Nephron (organoid): ENCODE measurements at regions not wholly inside any gene's neighbourhood (a gene's known extent, or its start where the extent isn't known, plus 50 kb on each side); places are given as distances from the start of the nearest gene placed in this dataset.

Experiments
- H3K27ac Mint-ChIP-seq, 3 experiments: 2 replicates each; pipeline ENCODE4 v1.8.0; 2020; ENCODE audit warnings: mixed read lengths in 3 of 3, mild to moderate bottlenecking in 2 of 3, moderate library complexity in 1 of 3
- H3K27me3 Mint-ChIP-seq: 2 replicates; pipeline ENCODE4 v1.8.0; 2021; ENCODE audit warnings: low read depth, mild to moderate bottlenecking, moderate library complexity, mixed read lengths
- H3K36me3 Mint-ChIP-seq: 2 replicates; pipeline ENCODE4 v1.8.0; 2020; ENCODE audit warnings: low read depth, mixed read lengths
- H3K4me1 Mint-ChIP-seq: 2 replicates; pipeline ENCODE4 v1.8.0; 2020; ENCODE audit warnings: mixed read lengths
- H3K4me3 Mint-ChIP-seq, 3 experiments: 2 replicates each; pipeline ENCODE4 v1.8.0; 2020; ENCODE audit warnings: mild to moderate bottlenecking in 3 of 3, mixed read lengths in 3 of 3, moderate library complexity in 2 of 3
- H3K9me3 Mint-ChIP-seq: 2 replicates; pipeline ENCODE4 v1.8.0; 2020; ENCODE audit warnings: mixed read lengths
- CTCF ChIP-seq, 3 experiments: fragments of 200-600 bp; sonication (generic); IDR thresholded peaks; one replicate each; pipeline ENCODE4 v1.5.0; 2021; ENCODE audit warnings: antibody characterized with exemption in 3 of 3; ENCODE audit not compliant: unreplicated experiment in 3 of 3

- peaks cover 5% of the 10 kb centered on the region for H3K9me3 Mint-ChIP-seq
- H3K27me3 Mint-ChIP-seq, result no peaks in the 10 kb centered on the region
- peaks cover 10% of the 10 kb centered on the region for H3K4me1 Mint-ChIP-seq
- no peaks in the 10 kb centered on the region for H3K36me3 Mint-ChIP-seq
- H3K4me3 Mint-ChIP-seq, result no peak overlapping the region
- H3K27ac Mint-ChIP-seq, result no peak overlapping the region
- TF ChIP-seq CTCF (IDR thresholded peaks at IDR 0.05; ENCODE audit: unreplicated experiment in 3 of 3), result no peak
These were observed 259.7 kb downstream of the HGF start for GRCh38 chr7:81510122-81510521.

- H3K4me1 Mint-ChIP-seq, result peaks cover 8% of the 10 kb centered on the region
- no peak for TF ChIP-seq CTCF (IDR thresholded peaks at IDR 0.05; ENCODE audit: unreplicated experiment in 3 of 3)
- H3K27ac Mint-ChIP-seq, result peak overlapping the region in 1 of 3 experiments; percentile 37
- H3K27me3 Mint-ChIP-seq, result no peaks in the 10 kb centered on the region
- no peaks in the 10 kb centered on the region for H3K36me3 Mint-ChIP-seq
- H3K4me3 Mint-ChIP-seq, result no peak overlapping the region
- H3K9me3 Mint-ChIP-seq, result no peaks in the 10 kb centered on the region
These were observed 262.6 kb downstream of the HGF start for GRCh38 chr7:81507221-81507620.

GRCh38 chr7:81506609-81507008 is 263.2 kb downstream of the HGF start:
- TF ChIP-seq CTCF (IDR thresholded peaks at IDR 0.05; ENCODE audit: unreplicated experiment in 3 of 3), result no peak
- H3K27ac Mint-ChIP-seq, result peak overlapping the region in 1 of 3 experiments; percentile 37
- no peak overlapping the region for H3K4me3 Mint-ChIP-seq
- no peaks in the 10 kb centered on the region for H3K36me3 Mint-ChIP-seq
- no peaks in the 10 kb centered on the region for H3K27me3 Mint-ChIP-seq
- no peaks in the 10 kb centered on the region for H3K9me3 Mint-ChIP-seq
- H3K4me1 Mint-ChIP-seq, result peaks cover 8% of the 10 kb centered on the region

- Mint-ChIP-seq H3K27ac (no peak overlapping the region), H3K4me1 (peaks cover 17% of the 10 kb centered on the region), H3K27me3 (no peaks in the 10 kb centered on the region), H3K36me3 (no peaks in the 10 kb centered on the region), H3K4me3 (no peak overlapping the region), H3K9me3 (no peaks in the 10 kb centered on the region)
- TF ChIP-seq CTCF (IDR thresholded peaks at IDR 0.05; ENCODE audit: unreplicated experiment in 3 of 3), result no peak
These were observed 266.1 kb downstream of the HGF start for GRCh38 chr7:81503771-81504170.

- Mint-ChIP-seq H3K4me3 (no peak overlapping the region), H3K27ac (no peak overlapping the region), H3K4me1 (peaks cover 17% of the 10 kb centered on the region), H3K36me3 (no peaks in the 10 kb centered on the region), H3K9me3 (no peaks in the 10 kb centered on the region), H3K27me3 (no peaks in the 10 kb centered on the region)
- no peak for TF ChIP-seq CTCF (IDR thresholded peaks at IDR 0.05; ENCODE audit: unreplicated experiment in 3 of 3)
These were observed 266.5 kb downstream of the HGF start for GRCh38 chr7:81503336-81503735.

- TF ChIP-seq CTCF (IDR thresholded peaks at IDR 0.05; ENCODE audit: unreplicated experiment in 3 of 3), result peak; percentile 30 to 54 (median 33)
- H3K9me3 Mint-ChIP-seq, result no peaks in the 10 kb centered on the region
- H3K27ac Mint-ChIP-seq, result peak overlapping the region in 2 of 3 experiments; percentile 4 to 42
- no peaks in the 10 kb centered on the region for H3K36me3 Mint-ChIP-seq
- peaks cover 9% of the 10 kb centered on the region for H3K4me1 Mint-ChIP-seq
- no peak overlapping the region for H3K4me3 Mint-ChIP-seq
- no peaks in the 10 kb centered on the region for H3K27me3 Mint-ChIP-seq
These were observed 268.6 kb downstream of the HGF start for GRCh38 chr7:81501220-81501619.
